Nephron (organoid): ENCODE measurements at regions not wholly inside any gene's neighbourhood (a gene's known extent, or its start where the extent isn't known, plus 50 kb on each side); places are given as distances from the start of the nearest gene placed in this dataset.
"Not testable (repeated sequence)": the region's sequence is repeated elsewhere in the genome, so short reads cannot be mapped to it uniquely, and the experiment has no call there.

Experiments used
- H3K27ac Mint-ChIP-seq, 3 experiments: 2 replicates each; pipeline ENCODE4 v1.8.0; 2020; ENCODE audit warnings: mixed read lengths in 3 of 3, mild to moderate bottlenecking in 2 of 3, moderate library complexity in 1 of 3
- H3K27me3 Mint-ChIP-seq: 2 replicates; pipeline ENCODE4 v1.8.0; 2021; ENCODE audit warnings: low read depth, mild to moderate bottlenecking, moderate library complexity, mixed read lengths
- H3K36me3 Mint-ChIP-seq: 2 replicates; pipeline ENCODE4 v1.8.0; 2020; ENCODE audit warnings: low read depth, mixed read lengths
- H3K4me1 Mint-ChIP-seq: 2 replicates; pipeline ENCODE4 v1.8.0; 2020; ENCODE audit warnings: mixed read lengths
- H3K4me3 Mint-ChIP-seq, 3 experiments: 2 replicates each; pipeline ENCODE4 v1.8.0; 2020; ENCODE audit warnings: mild to moderate bottlenecking in 3 of 3, mixed read lengths in 3 of 3, moderate library complexity in 2 of 3
- H3K9me3 Mint-ChIP-seq: 2 replicates; pipeline ENCODE4 v1.8.0; 2020; ENCODE audit warnings: mixed read lengths
- CTCF ChIP-seq, 3 experiments: fragments of 200-600 bp; sonication (generic); IDR thresholded peaks; one replicate each; pipeline ENCODE4 v1.5.0; 2021; ENCODE audit warnings: antibody characterized with exemption in 3 of 3; ENCODE audit not compliant: unreplicated experiment in 3 of 3

GRCh38 chr7:98785929-98786571 is 83.8 kb downstream of the TMEM130 start:
- Mint-ChIP-seq H3K4me3 (no peak overlapping the region), H3K9me3 (no peaks in the 10 kb centered on the region), H3K27me3 (peaks cover 13% of the 10 kb centered on the region), H3K4me1 (peaks cover 6% of the 10 kb centered on the region), H3K27ac (peak overlapping the region in 1 of 3 experiments; percentile 13), H3K36me3 (no peaks in the 10 kb centered on the region)
- TF ChIP-seq CTCF (IDR thresholded peaks at IDR 0.05; ENCODE audit: unreplicated experiment in 3 of 3): no peak

GRCh38 chr7:98788966-98789365 is 80.8 kb downstream of the TMEM130 start:
- no peak for TF ChIP-seq CTCF (IDR thresholded peaks at IDR 0.05; ENCODE audit: unreplicated experiment in 3 of 3)
- no peak overlapping the region for H3K27ac Mint-ChIP-seq
- H3K27me3 Mint-ChIP-seq: peaks cover 17% of the 10 kb centered on the region
- H3K4me1 Mint-ChIP-seq: peaks cover 6% of the 10 kb centered on the region
- no peaks in the 10 kb centered on the region for H3K9me3 Mint-ChIP-seq
- no peaks in the 10 kb centered on the region for H3K36me3 Mint-ChIP-seq
- H3K4me3 Mint-ChIP-seq: no peak overlapping the region

GRCh38 chr7:98794453-98794852 is 75.4 kb downstream of the TMEM130 start:
- H3K9me3 Mint-ChIP-seq, H3K4me1 Mint-ChIP-seq, H3K4me3 Mint-ChIP-seq, H3K27me3 Mint-ChIP-seq, H3K36me3 Mint-ChIP-seq, H3K27ac Mint-ChIP-seq: not testable (repeated sequence)

GRCh38 chr7:98795741-98796493 is 73.9 kb downstream of the TMEM130 start:
- H3K9me3 Mint-ChIP-seq: peaks cover 9% of the 10 kb centered on the region
- no peaks in the 10 kb centered on the region for H3K36me3 Mint-ChIP-seq
- H3K27ac Mint-ChIP-seq: no peak overlapping the region
- no peak overlapping the region for H3K4me3 Mint-ChIP-seq
- no peak for TF ChIP-seq CTCF (IDR thresholded peaks at IDR 0.05; ENCODE audit: unreplicated experiment in 3 of 3)
- H3K4me1 Mint-ChIP-seq: no peaks in the 10 kb centered on the region
- peaks cover 4% of the 10 kb centered on the region for H3K27me3 Mint-ChIP-seq
